GM12891 (cell line): ENCODE measurements at regions not wholly inside any gene's neighbourhood (a gene's known extent, or its start where the extent isn't known, plus 50 kb on each side); places are given as distances from the start of the nearest gene placed in this dataset.

ENCODE experiments used
- PAX5 ChIP-seq: IDR thresholded peaks from 2 replicates; pipeline ENCODE4 v1.6.1; 2011; ENCODE audit warnings: low read length, moderate library complexity, mild to moderate bottlenecking; ENCODE audit not compliant: insufficient read depth, severe bottlenecking
- POLR2A ChIP-seq: IDR thresholded peaks from 2 replicates; pipeline ENCODE4 v1.6.1; 2011; ENCODE audit warnings: low read depth, low read length, control low read depth
- POLR2AphosphoS5 ChIP-seq: IDR thresholded peaks from 2 replicates; pipeline ENCODE4 v1.6.1; 2011; ENCODE audit warnings: low read depth, low read length, control low read depth
- SPI1 ChIP-seq: IDR thresholded peaks from 2 replicates; pipeline ENCODE4 v1.6.1; 2011; ENCODE audit warnings: low read depth, low read length, control low read depth
- TAF1 ChIP-seq: IDR thresholded peaks from 2 replicates; pipeline ENCODE4 v1.6.1; 2011; ENCODE audit warnings: low read depth, low read length, control low read depth

DNA sequence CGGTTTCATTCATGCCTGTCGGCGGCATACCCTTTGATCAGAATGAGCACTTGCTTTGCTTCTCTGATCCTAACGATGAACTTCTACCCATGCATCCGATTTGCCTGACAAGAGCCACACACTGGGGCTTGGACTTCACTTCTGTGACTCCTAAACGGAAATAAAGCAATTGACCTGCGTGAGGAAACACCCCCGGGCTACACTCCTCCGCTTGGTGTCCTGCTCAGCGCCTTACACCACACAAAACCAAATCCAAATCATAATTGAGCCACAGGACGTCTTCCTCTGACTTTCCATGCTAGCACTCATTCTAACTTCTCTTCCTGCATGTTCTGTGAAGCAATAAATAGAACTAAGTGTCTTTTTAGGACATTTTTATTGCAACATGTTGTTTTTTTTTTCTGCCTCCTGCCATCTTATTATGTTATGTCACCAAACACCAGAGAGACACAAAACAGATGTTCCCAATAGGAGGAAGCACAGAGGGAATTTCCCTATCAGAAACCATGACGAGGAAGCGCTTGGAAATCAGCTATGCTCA, 110.8 kb upstream of the FAM9B start:
- TF ChIP-seq PAX5: no peak
- no peak for TF ChIP-seq POLR2AphosphoS5
- TF ChIP-seq POLR2A: no peak
- no peak for TF ChIP-seq TAF1
- no peak for TF ChIP-seq SPI1
